ENCODE measurements at regions not wholly inside any gene's neighbourhood (a gene's known extent, or its start where the extent isn't known, plus 50 kb on each side); places are given as distances from the start of the nearest gene placed in this dataset.

DNA sequence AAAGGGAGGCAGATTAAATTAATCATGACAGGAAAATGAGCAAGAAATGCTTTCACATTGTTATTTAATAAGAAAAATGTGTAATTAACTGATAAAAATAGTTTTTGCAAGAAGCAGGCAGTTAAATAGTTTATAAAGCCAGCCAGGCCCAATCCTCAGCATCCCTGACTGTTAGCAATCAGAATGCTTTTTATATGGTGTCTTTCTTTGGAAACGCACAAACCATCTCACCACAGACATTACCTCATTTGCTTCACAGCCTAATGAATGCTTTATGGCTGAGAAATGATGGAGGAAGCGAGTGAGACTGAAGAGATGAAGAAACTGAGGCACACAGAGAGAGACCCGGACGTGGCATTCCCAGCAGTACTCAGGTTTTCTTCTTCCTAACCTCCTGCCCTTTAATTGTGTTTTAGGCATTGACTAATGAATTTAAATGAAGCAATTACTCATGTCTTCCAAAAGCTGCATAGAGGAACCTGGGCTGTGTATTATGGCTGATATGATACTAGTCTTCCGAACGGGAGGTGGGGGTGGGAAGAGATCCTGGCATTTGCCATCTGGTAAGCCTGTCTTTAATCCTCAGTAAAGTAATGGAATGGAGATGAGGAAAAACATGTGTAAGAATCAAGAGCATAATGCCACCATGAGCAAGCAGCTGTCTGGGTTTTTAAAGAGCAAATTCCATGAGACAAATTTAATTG is 116.1 kb upstream of the LMO4 start:
- DNase-seq (no peak), ATAC-seq (ENCODE audit: poor library complexity) (no peak)
- no peak overlapping the region for H3K27ac Mint-ChIP-seq
- peaks cover 2% of the 10 kb centered on the region for H3K9me3 Mint-ChIP-seq
- Histone ChIP-seq H3K4me1 (ENCODE audit: insufficient read depth, low read length) (no peaks in the 10 kb centered on the region), H3K4me3 (ENCODE audit: low read length) (no peak overlapping the region), H3K36me3 (ENCODE audit: insufficient read depth, low read length) (no peaks in the 10 kb centered on the region), H3K9me3 (ENCODE audit: control insufficient read depth in 1 of 2, insufficient read depth in 1 of 2, low read length in 2 of 2) (peaks cover 0 to 3% of the 10 kb centered on the region in 2 experiments), H3K27ac (ENCODE audit: low read depth in 1 of 2, low read length in 2 of 2) (no peak overlapping the region), H3K27me3 (ENCODE audit: control insufficient read depth in 1 of 2, insufficient read depth in 2 of 2, low read length in 2 of 2) (no peaks in the 10 kb centered on the region)
- TF ChIP-seq, protein P1, sequence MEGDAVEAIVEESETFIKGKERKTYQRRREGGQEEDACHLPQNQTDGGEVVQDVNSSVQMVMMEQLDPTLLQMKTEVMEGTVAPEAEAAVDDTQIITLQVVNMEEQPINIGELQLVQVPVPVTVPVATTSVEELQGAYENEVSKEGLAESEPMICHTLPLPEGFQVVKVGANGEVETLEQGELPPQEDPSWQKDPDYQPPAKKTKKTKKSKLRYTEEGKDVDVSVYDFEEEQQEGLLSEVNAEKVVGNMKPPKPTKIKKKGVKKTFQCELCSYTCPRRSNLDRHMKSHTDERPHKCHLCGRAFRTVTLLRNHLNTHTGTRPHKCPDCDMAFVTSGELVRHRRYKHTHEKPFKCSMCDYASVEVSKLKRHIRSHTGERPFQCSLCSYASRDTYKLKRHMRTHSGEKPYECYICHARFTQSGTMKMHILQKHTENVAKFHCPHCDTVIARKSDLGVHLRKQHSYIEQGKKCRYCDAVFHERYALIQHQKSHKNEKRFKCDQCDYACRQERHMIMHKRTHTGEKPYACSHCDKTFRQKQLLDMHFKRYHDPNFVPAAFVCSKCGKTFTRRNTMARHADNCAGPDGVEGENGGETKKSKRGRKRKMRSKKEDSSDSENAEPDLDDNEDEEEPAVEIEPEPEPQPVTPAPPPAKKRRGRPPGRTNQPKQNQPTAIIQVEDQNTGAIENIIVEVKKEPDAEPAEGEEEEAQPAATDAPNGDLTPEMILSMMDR (IDR thresholded peaks at IDR 0.05), result no peak
- no peak overlapping the region for H3K4me3 Mint-ChIP-seq
- H3K27me3 Mint-ChIP-seq, result no peaks in the 10 kb centered on the region
- no peaks in the 10 kb centered on the region for H3K36me3 Mint-ChIP-seq (ENCODE audit: low read depth)
- intact Hi-C loops (cut with DNase I, micrococcal nuclease), result no loop called here
- no peaks in the 10 kb centered on the region for H3K4me1 Mint-ChIP-seq (ENCODE audit: low read depth)
- ChIA-PET CTCF (no interaction called here), POLR2A (no interaction called here)

DNA sequence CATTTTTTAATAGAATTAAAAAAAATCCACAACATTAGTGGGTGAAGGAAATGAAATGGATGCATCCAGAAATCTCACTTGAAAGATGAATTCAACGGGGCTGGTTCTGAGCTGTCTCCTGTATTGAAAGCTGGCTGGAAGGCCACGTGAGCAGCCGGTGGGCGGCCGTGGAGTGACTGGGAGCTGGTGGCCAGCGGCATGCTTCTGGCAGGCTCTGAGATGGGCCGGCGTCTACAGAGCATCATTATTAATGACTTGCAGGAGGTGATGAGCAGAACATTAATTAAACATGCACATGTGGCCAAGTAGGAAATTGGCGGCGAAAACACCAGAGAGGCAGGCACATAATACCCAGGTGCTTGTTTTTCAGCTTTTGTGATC is 115.6 kb upstream of the LMO4 start:
- no peak overlapping the region for H3K27ac Mint-ChIP-seq

GRCh38 chr1:87215592-87215991 is 113.1 kb upstream of the LMO4 start:
- ChIA-PET CTCF (no interaction called here), POLR2A (no interaction called here)
- no peaks in the 10 kb centered on the region for H3K36me3 ChIP-seq (ENCODE audit: insufficient read depth, low read length)
- H3K27ac ChIP-seq (ENCODE audit: low read depth in 1 of 2, low read length in 2 of 2), result no peak overlapping the region
- ATAC-seq (ENCODE audit: poor library complexity) (no peak), DNase-seq (no peak)
- intact Hi-C loops (cut with DNase I, micrococcal nuclease), result no loop called here
- Mint-ChIP-seq H3K9me3 (peaks cover 2% of the 10 kb centered on the region), H3K27me3 (no peaks in the 10 kb centered on the region), H3K4me3 (no peak overlapping the region), H3K27ac (no peak overlapping the region), H3K36me3 (ENCODE audit: low read depth) (no peaks in the 10 kb centered on the region), H3K4me1 (ENCODE audit: low read depth) (no peaks in the 10 kb centered on the region)
- H3K9me3 ChIP-seq (ENCODE audit: control insufficient read depth in 1 of 2, insufficient read depth in 1 of 2, low read length in 2 of 2), result peaks cover 0 to 4% of the 10 kb centered on the region in 2 experiments
- no peak overlapping the region for H3K4me3 ChIP-seq (ENCODE audit: low read length)
- TF ChIP-seq, protein P1 (IDR thresholded peaks at IDR 0.05), result no peak
- H3K4me1 ChIP-seq (ENCODE audit: insufficient read depth, low read length), result no peaks in the 10 kb centered on the region
- no peaks in the 10 kb centered on the region for H3K27me3 ChIP-seq (ENCODE audit: control insufficient read depth in 1 of 2, insufficient read depth in 2 of 2, low read length in 2 of 2)

More for the DNA sequence above, 115.6 kb upstream of the LMO4 start:
- Mint-ChIP-seq H3K9me3 (peaks cover 2% of the 10 kb centered on the region), H3K27me3 (no peaks in the 10 kb centered on the region), H3K4me3 (no peak overlapping the region), H3K4me1 (ENCODE audit: low read depth) (no peaks in the 10 kb centered on the region), H3K36me3 (ENCODE audit: low read depth) (no peaks in the 10 kb centered on the region)
- ATAC-seq (ENCODE audit: poor library complexity) (no peak), DNase-seq (no peak)
- no peaks in the 10 kb centered on the region for H3K36me3 ChIP-seq (ENCODE audit: insufficient read depth, low read length)
- H3K4me3 ChIP-seq (ENCODE audit: low read length), result no peak overlapping the region
- intact Hi-C loops (cut with DNase I, micrococcal nuclease), result no loop called here
- H3K27me3 ChIP-seq (ENCODE audit: control insufficient read depth in 1 of 2, insufficient read depth in 2 of 2, low read length in 2 of 2), result no peaks in the 10 kb centered on the region
- no peaks in the 10 kb centered on the region for H3K4me1 ChIP-seq (ENCODE audit: insufficient read depth, low read length)
- POLR2A ChIA-PET, result no interaction called here
- H3K9me3 ChIP-seq (ENCODE audit: control insufficient read depth in 1 of 2, insufficient read depth in 1 of 2, low read length in 2 of 2), result peaks cover 0 to 4% of the 10 kb centered on the region in 2 experiments
- no peak overlapping the region for H3K27ac ChIP-seq (ENCODE audit: low read depth in 1 of 2, low read length in 2 of 2)
- TF ChIP-seq, protein P1 (IDR thresholded peaks at IDR 0.05), result no peak
- CTCF ChIA-PET, result no interaction called here

Data from CD4-positive, alpha-beta T cell (primary cell).